AG10803 (cell line): ENCODE measurements at regions not wholly inside any gene's neighbourhood (a gene's known extent, or its start where the extent isn't known, plus 50 kb on each side); places are given as distances from the start of the nearest gene placed in this dataset.
A peak's percentile ranks its signal among the peaks of the same experiment; 100 is the strongest.

Experiments used
- DNase-seq: peaks from one replicate; pipeline ENCODE4 v3.0.0; 2010; ENCODE audit warnings: low read depth
- H3K4me3 ChIP-seq: 2 replicates; pipeline ENCODE4 v1.5.1; 2011; ENCODE audit warnings: mild to moderate bottlenecking, low read length, control low read depth
- TF ChIP-seq, protein P1 (sequence below): conservative IDR thresholded peaks from 2 replicates; pipeline ENCODE4 v1.5.1; 2011; ENCODE audit warnings: mild to moderate bottlenecking, low read length, control low read depth, inconsistent platforms

DNA sequence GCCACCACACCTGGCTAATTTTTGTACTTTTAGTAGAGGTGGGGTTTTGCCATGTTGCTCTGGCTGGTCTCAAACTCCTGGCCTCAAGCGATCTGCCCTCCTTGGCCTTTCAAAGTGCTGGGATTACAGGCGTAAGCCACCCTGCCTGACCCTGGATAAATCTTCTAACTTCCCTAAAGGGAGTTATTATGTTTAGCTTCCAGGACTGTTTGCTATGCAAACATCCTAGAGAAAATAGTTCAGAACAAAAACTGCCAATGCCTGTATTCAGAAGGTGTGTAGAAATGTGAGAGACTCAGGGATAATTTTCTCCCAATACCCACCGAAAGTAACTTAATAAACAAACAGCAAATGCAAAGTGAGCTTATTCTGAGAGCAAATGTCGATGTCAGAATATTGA, 301.2 kb downstream of the TGFB2 start:
- no peak overlapping the region for H3K4me3 ChIP-seq
- DNase-seq = no peak
- TF ChIP-seq, protein P1, sequence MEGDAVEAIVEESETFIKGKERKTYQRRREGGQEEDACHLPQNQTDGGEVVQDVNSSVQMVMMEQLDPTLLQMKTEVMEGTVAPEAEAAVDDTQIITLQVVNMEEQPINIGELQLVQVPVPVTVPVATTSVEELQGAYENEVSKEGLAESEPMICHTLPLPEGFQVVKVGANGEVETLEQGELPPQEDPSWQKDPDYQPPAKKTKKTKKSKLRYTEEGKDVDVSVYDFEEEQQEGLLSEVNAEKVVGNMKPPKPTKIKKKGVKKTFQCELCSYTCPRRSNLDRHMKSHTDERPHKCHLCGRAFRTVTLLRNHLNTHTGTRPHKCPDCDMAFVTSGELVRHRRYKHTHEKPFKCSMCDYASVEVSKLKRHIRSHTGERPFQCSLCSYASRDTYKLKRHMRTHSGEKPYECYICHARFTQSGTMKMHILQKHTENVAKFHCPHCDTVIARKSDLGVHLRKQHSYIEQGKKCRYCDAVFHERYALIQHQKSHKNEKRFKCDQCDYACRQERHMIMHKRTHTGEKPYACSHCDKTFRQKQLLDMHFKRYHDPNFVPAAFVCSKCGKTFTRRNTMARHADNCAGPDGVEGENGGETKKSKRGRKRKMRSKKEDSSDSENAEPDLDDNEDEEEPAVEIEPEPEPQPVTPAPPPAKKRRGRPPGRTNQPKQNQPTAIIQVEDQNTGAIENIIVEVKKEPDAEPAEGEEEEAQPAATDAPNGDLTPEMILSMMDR = no peak

DNA sequence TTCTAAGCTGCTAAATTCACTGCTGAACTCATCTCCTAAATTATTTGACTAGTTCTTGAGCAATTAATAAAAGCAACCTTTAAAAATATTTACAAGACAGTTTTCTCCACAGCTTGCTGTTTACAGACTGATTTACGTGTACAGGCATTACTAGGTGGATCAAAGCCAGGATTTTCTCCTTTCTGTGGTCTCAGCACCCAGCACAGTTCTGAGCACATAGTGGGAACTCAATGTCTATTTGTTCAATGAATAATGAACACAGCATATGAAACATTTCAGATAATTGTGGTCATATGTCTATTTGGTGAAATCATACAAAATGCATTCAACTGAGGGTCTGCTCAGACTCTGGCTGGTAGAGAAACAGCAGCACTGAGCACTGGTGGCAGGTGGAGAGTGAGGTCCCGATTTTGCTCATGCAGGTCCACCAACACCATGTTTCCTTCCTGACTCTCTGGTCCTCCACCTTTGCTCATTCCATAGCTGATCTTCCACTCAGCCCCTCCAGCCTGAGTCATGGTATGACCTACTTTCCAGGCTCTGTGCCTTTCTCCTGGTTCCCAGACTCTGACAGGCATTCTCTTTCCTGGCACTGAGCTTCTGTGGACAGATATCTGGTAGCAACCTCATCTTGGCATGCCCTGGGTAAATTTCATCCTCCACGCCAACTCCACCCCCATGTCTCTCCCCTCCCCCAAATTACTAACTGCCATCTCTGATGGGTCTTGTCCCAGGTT, 311.3 kb downstream of the TGFB2 start:
- DNase-seq = peak; percentile 43
- TF ChIP-seq, protein P1 = no peak

DNA sequence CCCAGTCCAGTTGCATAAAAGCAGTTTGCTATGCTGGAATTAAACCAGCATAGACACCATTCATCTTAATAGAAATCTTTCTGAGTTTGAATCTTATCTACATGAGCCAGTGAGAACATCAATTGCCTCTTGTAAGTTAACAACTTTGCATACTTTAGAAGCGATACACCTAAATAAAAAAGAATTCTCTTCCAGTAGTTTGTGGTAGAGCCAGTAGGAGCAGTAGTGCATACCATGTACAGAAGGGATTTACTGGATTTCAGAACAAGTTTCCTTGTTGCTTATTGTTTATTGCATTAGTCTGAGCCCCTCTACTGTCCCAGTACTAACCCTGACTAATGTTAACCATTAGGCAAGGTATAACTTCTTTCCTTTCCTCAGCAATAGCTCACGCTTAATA, 313.1 kb downstream of the TGFB2 start:
- TF ChIP-seq, protein P1 = no peak

More for the DNA sequence above, 311.3 kb downstream of the TGFB2 start:
- H3K4me3 ChIP-seq = no peak overlapping the region

DNA sequence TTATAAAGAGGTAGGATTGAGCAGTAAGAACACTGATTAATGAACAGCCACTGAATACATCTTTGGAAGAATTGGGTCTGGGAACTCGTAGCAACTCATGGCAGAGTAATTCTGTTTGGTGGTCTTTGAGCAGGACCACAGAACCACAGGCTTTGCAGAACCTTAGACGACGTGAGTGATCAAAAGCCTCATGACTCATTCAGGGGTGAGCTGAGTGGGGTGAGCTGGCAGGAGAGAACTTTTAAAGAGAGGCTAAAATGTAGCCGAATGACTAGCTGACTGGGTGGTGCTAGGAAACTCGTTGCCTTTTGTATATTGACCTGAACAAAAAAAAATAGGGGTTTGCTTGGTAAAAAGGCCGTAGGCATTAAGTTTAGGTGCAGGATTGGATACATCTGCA, 313.8 kb downstream of the TGFB2 start:
- H3K4me3 ChIP-seq = no peak overlapping the region
- TF ChIP-seq, protein P1 = no peak
- DNase-seq = peak; percentile 46

More for the DNA sequence above, 313.1 kb downstream of the TGFB2 start:
- DNase-seq = no peak
- no peak overlapping the region for H3K4me3 ChIP-seq

DNA sequence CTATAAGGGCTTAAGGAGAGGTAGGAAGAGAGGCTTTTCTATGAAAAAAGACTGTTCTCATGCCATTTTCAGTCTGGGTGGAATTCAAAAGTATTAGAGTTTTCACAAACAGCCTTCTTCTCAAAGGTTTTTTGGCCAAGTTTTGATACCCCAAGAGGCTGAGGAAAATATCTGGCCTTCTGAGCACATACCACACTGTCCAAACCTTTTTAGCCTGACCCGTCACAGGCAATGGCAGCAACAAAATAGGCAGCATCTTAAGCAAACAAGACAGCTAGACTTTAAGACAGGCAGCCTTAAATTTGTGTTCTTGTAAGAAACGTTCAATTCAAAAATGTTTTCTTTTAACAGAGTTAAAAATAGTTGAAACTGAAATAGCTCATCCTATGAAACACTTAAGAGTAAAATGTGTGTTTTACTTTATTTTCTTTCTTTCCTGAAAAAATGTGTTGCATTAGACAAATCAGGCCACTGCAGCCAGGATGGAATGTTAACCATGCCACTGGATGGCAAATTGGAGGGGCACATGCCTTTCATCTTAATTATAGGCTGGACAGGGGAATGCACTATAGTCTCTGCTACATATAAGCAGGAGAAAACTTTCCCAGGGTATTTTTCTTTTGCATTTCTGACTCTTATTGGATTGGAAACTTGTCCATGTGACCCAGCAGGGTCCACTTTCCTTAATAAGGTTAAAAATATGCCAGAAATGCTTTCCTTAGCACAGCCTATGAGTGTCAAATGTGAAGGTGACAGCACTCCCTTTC, 315.0 kb downstream of the TGFB2 start:
- H3K4me3 ChIP-seq = no peak overlapping the region
- TF ChIP-seq, protein P1 = no peak
- peak; percentile 53 for DNase-seq

DNA sequence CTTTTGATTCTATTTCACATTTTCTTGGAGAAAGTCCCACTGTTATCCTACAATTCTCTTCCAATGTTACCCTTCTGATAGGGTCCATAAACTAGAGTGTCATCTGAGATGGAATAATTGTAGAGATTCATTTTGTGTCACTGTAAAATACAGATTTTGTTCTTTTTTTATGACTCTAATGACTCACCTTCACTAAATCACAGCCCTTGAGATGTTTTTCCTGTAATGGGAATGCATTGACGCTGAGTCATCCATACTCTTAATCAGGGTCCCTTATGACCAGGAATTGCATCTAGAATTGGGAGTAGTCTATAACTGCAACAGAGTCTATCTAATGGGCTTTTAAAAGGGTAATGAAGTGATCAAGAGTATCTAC, 315.5 kb downstream of the TGFB2 start:
- TF ChIP-seq, protein P1 = no peak
- no peak overlapping the region for H3K4me3 ChIP-seq
- peak; percentile 72 for DNase-seq

DNA sequence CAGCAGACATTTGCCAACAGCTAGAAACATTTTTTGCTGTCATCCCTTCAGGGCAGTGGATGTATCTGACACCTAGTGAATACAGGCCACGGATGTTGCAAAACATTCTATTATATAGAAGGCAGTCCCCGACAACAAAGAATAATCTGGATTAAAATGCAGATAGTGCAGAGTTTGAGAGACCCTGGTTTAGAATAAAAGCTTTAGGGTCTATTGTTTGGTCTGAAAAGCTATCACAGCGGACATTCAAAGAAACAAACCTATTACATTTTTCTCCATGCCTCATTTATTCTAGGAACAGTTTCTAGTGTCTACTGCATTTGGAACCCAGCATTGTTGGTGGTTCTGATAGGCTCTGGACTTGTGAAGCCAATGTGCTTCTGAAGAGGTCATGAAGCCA, 316.3 kb downstream of the TGFB2 start:
- TF ChIP-seq, protein P1 = no peak
- no peak for DNase-seq
- H3K4me3 ChIP-seq = no peak overlapping the region
